ENCODE measurements at regions not wholly inside any gene's neighbourhood (a gene's known extent, or its start where the extent isn't known, plus 50 kb on each side); places are given as distances from the start of the nearest gene placed in this dataset.

- TF ChIP-seq, protein P1, sequence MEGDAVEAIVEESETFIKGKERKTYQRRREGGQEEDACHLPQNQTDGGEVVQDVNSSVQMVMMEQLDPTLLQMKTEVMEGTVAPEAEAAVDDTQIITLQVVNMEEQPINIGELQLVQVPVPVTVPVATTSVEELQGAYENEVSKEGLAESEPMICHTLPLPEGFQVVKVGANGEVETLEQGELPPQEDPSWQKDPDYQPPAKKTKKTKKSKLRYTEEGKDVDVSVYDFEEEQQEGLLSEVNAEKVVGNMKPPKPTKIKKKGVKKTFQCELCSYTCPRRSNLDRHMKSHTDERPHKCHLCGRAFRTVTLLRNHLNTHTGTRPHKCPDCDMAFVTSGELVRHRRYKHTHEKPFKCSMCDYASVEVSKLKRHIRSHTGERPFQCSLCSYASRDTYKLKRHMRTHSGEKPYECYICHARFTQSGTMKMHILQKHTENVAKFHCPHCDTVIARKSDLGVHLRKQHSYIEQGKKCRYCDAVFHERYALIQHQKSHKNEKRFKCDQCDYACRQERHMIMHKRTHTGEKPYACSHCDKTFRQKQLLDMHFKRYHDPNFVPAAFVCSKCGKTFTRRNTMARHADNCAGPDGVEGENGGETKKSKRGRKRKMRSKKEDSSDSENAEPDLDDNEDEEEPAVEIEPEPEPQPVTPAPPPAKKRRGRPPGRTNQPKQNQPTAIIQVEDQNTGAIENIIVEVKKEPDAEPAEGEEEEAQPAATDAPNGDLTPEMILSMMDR (IDR thresholded peaks at IDR 0.05) = no peak
- TF ChIP-seq POLR2AphosphoS5 (IDR thresholded peaks at IDR 0.05) = no peak
Observed at GRCh38 chr16:64269756-64270155, 852.1 kb downstream of the CDH11 start.

All from prostate gland (tissue), 2 donors.